ENCODE measurements at regions not wholly inside any gene's neighbourhood (a gene's known extent, or its start where the extent isn't known, plus 50 kb on each side); places are given as distances from the start of the nearest gene placed in this dataset.

GRCh38 chr13:111488486-111489132, 168.2 kb downstream of the TEX29 start:
- TF ChIP-seq CTCF (IDR thresholded peaks at IDR 0.05; ENCODE audit: borderline replicate concordance, control extremely low read depth, extremely low read depth, insufficient read depth, missing control alignments) = no peak
- in situ Hi-C loops (cut with MboI; ENCODE audit: low sequenced_read_pairs, unreplicated experiment) = no loop called here
- DNase-seq (ENCODE audit: low spot score) = no peak

- in situ Hi-C loops (cut with MboI; ENCODE audit: low sequenced_read_pairs, unreplicated experiment) = no loop called here
- DNase-seq (ENCODE audit: low spot score) = no peak
Observed at GRCh38 chr13:111489301-111489700, 168.9 kb downstream of the TEX29 start.

GRCh38 chr13:111490611-111491010, 170.2 kb downstream of the TEX29 start:
- no peak for DNase-seq (ENCODE audit: low spot score)
- in situ Hi-C loops (cut with MboI; ENCODE audit: low sequenced_read_pairs, unreplicated experiment) = no loop called here
- TF ChIP-seq CTCF (IDR thresholded peaks at IDR 0.05; ENCODE audit: borderline replicate concordance, control extremely low read depth, extremely low read depth, insufficient read depth, missing control alignments) = no peak

More at GRCh38 chr13:111489301-111489700, 168.9 kb downstream of the TEX29 start:
- no peak for TF ChIP-seq CTCF (IDR thresholded peaks at IDR 0.05; ENCODE audit: borderline replicate concordance, control extremely low read depth, extremely low read depth, insufficient read depth, missing control alignments)

- DNase-seq (ENCODE audit: low spot score) = no peak
- TF ChIP-seq CTCF (IDR thresholded peaks at IDR 0.05; ENCODE audit: borderline replicate concordance, control extremely low read depth, extremely low read depth, insufficient read depth, missing control alignments) = no peak
- in situ Hi-C loops (cut with MboI; ENCODE audit: low sequenced_read_pairs, unreplicated experiment) = no loop called here
Observed at GRCh38 chr13:111491021-111491420, 170.6 kb downstream of the TEX29 start.

GRCh38 chr13:111491659-111492058, 171.2 kb downstream of the TEX29 start:
- DNase-seq (ENCODE audit: low spot score) = no peak
- in situ Hi-C loops (cut with MboI; ENCODE audit: low sequenced_read_pairs, unreplicated experiment) = no loop called here
- no peak for TF ChIP-seq CTCF (IDR thresholded peaks at IDR 0.05; ENCODE audit: borderline replicate concordance, control extremely low read depth, extremely low read depth, insufficient read depth, missing control alignments)

- in situ Hi-C loops (cut with MboI; ENCODE audit: low sequenced_read_pairs, unreplicated experiment) = no loop called here
- no peak for DNase-seq (ENCODE audit: low spot score)
- no peak for TF ChIP-seq CTCF (IDR thresholded peaks at IDR 0.05; ENCODE audit: borderline replicate concordance, control extremely low read depth, extremely low read depth, insufficient read depth, missing control alignments)
Observed at GRCh38 chr13:111492341-111492950, 172.0 kb downstream of the TEX29 start.

Data from GM13976 (cell line).